ENCODE measurements at regions not wholly inside any gene's neighbourhood (a gene's known extent, or its start where the extent isn't known, plus 50 kb on each side); places are given as distances from the start of the nearest gene placed in this dataset.

GRCh38 chr2:81260320-81260719 lies 955.8 kb upstream of the LRRTM1 start:
- no peak for DNase-seq (ENCODE audit: low read depth, low spot score)

- no peak for DNase-seq (ENCODE audit: low read depth, low spot score)
These were observed 945.7 kb upstream of the LRRTM1 start for GRCh38 chr2:81250270-81250669.

GRCh38 chr2:81249152-81249551 lies 944.6 kb upstream of the LRRTM1 start:
- no peak for DNase-seq (ENCODE audit: low read depth, low spot score)

- DNase-seq (ENCODE audit: low read depth, low spot score), result no peak
These were observed 943.1 kb upstream of the LRRTM1 start for GRCh38 chr2:81247648-81248047.

- no peak for DNase-seq (ENCODE audit: low read depth, low spot score)
These were observed 937.9 kb upstream of the LRRTM1 start for GRCh38 chr2:81242501-81242900.

GRCh38 chr2:81238462-81238861 lies 933.9 kb upstream of the LRRTM1 start:
- no peak for DNase-seq (ENCODE audit: low read depth, low spot score)

GRCh38 chr2:81235601-81236000 lies 931.0 kb upstream of the LRRTM1 start:
- DNase-seq (ENCODE audit: low read depth, low spot score), result no peak

- no peak for DNase-seq (ENCODE audit: low read depth, low spot score)
These were observed 930.2 kb upstream of the LRRTM1 start for GRCh38 chr2:81234711-81235110.

GRCh38 chr2:81225756-81226155 lies 921.2 kb upstream of the LRRTM1 start:
- DNase-seq (ENCODE audit: low read depth, low spot score), result no peak

- DNase-seq (ENCODE audit: low read depth, low spot score), result no peak
These were observed 909.0 kb upstream of the LRRTM1 start for GRCh38 chr2:81213598-81213997.

GRCh38 chr2:81206216-81206615 lies 901.7 kb upstream of the LRRTM1 start:
- DNase-seq (ENCODE audit: low read depth, low spot score), result no peak

- DNase-seq (ENCODE audit: low read depth, low spot score), result no peak
These were observed 892.5 kb upstream of the LRRTM1 start for GRCh38 chr2:81196933-81197628.

- no peak for DNase-seq (ENCODE audit: low read depth, low spot score)
These were observed 891.9 kb upstream of the LRRTM1 start for GRCh38 chr2:81196383-81196851.

- DNase-seq (ENCODE audit: low read depth, low spot score), result no peak
These were observed 891.3 kb upstream of the LRRTM1 start for GRCh38 chr2:81195774-81196382.

GRCh38 chr2:81195017-81195773 lies 890.6 kb upstream of the LRRTM1 start:
- no peak for DNase-seq (ENCODE audit: low read depth, low spot score)

GRCh38 chr2:81194581-81194980 lies 890.0 kb upstream of the LRRTM1 start:
- DNase-seq (ENCODE audit: low read depth, low spot score), result no peak

GRCh38 chr2:81194176-81194575 lies 889.6 kb upstream of the LRRTM1 start:
- DNase-seq (ENCODE audit: low read depth, low spot score), result no peak

- no peak for DNase-seq (ENCODE audit: low read depth, low spot score)
These were observed 877.3 kb upstream of the LRRTM1 start for GRCh38 chr2:81181845-81182244.

GRCh38 chr2:81171447-81171846 lies 866.9 kb upstream of the LRRTM1 start:
- no peak for DNase-seq (ENCODE audit: low read depth, low spot score)

- DNase-seq (ENCODE audit: low read depth, low spot score), result no peak
These were observed 859.0 kb upstream of the LRRTM1 start for GRCh38 chr2:81163583-81163982.

- DNase-seq (ENCODE audit: low read depth, low spot score), result no peak
These were observed 854.0 kb upstream of the LRRTM1 start for GRCh38 chr2:81158505-81158904.

- no peak for DNase-seq (ENCODE audit: low read depth, low spot score)
These were observed 843.8 kb upstream of the LRRTM1 start for GRCh38 chr2:81148323-81148722.

- no peak for DNase-seq (ENCODE audit: low read depth, low spot score)
These were observed 831.7 kb upstream of the LRRTM1 start for GRCh38 chr2:81136296-81136695.

Measured in activated CD4-positive, CD25-positive, alpha-beta regulatory T cell treated with anti-CD3 and anti-CD28 coated beads, Interleukin-2, amount 50 U/mL, for 16 hours (primary cell).